Astrocyte (in vitro differentiated cells and primary cell): ENCODE measurements at regions not wholly inside any gene's neighbourhood (a gene's known extent, or its start where the extent isn't known, plus 50 kb on each side); places are given as distances from the start of the nearest gene placed in this dataset.

Source experiments
- EZH2 ChIP-seq: IDR thresholded peaks from 2 replicates; pipeline ENCODE4 v1.6.1; 2012; ENCODE audit warnings: mild to moderate bottlenecking, low read length, inconsistent platforms; ENCODE audit not compliant: insufficient read depth
- TF ChIP-seq, protein P1 (sequence below): IDR thresholded peaks from 2 replicates; pipeline ENCODE4 v1.5.1; 2011; ENCODE audit warnings: low read depth, mild to moderate bottlenecking, inconsistent platforms, low read length, moderate library complexity; ENCODE audit not compliant: insufficient read depth

DNA sequence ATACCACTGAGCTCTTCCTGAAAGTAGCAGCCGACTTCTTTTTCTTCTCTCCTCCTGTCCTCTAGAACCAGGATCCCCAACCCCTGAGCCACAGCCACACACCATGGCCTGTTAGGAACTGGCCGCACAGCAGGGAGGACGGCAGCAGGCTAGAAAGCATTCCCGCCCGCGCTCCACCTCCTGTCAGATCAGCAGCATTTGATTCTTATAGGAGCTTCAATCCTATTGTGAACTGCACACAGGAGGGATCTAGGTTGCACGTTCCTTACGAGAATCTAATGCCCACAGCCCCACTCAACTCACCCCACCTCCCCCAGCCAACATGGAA, 179.1 kb upstream of the SH3BP4 start:
- TF ChIP-seq, protein P1, sequence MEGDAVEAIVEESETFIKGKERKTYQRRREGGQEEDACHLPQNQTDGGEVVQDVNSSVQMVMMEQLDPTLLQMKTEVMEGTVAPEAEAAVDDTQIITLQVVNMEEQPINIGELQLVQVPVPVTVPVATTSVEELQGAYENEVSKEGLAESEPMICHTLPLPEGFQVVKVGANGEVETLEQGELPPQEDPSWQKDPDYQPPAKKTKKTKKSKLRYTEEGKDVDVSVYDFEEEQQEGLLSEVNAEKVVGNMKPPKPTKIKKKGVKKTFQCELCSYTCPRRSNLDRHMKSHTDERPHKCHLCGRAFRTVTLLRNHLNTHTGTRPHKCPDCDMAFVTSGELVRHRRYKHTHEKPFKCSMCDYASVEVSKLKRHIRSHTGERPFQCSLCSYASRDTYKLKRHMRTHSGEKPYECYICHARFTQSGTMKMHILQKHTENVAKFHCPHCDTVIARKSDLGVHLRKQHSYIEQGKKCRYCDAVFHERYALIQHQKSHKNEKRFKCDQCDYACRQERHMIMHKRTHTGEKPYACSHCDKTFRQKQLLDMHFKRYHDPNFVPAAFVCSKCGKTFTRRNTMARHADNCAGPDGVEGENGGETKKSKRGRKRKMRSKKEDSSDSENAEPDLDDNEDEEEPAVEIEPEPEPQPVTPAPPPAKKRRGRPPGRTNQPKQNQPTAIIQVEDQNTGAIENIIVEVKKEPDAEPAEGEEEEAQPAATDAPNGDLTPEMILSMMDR, result no peak
- no peak for TF ChIP-seq EZH2
